OCI-LY7 (cell line): ENCODE measurements at regions not wholly inside any gene's neighbourhood (a gene's known extent, or its start where the extent isn't known, plus 50 kb on each side); places are given as distances from the start of the nearest gene placed in this dataset.

Source experiments
- CTCF ChIP-seq: fragments of 200-600 bp; sonication (generic); conservative IDR thresholded peaks from 2 replicates; pipeline ENCODE4 v1.5.1; 2014; ENCODE audit warnings: mild to moderate bottlenecking, antibody characterized with exemption, low read length, moderate library complexity, mixed read lengths
- EZH2phosphoT487 ChIP-seq: fragments of 200-600 bp; sonication (generic); IDR thresholded peaks from 2 replicates; pipeline ENCODE4 v1.6.1; 2018; ENCODE audit warnings: low read depth, borderline replicate concordance, mild to moderate bottlenecking, mixed run types, antibody characterized with exemption, low read length, moderate library complexity, mixed read lengths

- TF ChIP-seq EZH2phosphoT487, result no peak
- no peak for TF ChIP-seq CTCF
Observed at GRCh38 chrX:69036674-69037573, 128.3 kb downstream of the PJA1 start.
